NB4 (cell line): ENCODE measurements at regions not wholly inside any gene's neighbourhood (a gene's known extent, or its start where the extent isn't known, plus 50 kb on each side); places are given as distances from the start of the nearest gene placed in this dataset.

Experiments used
- POLR2A ChIP-seq: IDR thresholded peaks from 2 replicates; pipeline ENCODE4 v1.6.1; 2011; ENCODE audit warnings: mild to moderate bottlenecking; ENCODE audit not compliant: insufficient read length; ENCODE audit errors: extremely low read depth
- TF ChIP-seq, protein P1 (sequence below): IDR thresholded peaks from one replicate; pipeline ENCODE4 v1.5.1; 2012; ENCODE audit warnings: low read depth, low read length

DNA sequence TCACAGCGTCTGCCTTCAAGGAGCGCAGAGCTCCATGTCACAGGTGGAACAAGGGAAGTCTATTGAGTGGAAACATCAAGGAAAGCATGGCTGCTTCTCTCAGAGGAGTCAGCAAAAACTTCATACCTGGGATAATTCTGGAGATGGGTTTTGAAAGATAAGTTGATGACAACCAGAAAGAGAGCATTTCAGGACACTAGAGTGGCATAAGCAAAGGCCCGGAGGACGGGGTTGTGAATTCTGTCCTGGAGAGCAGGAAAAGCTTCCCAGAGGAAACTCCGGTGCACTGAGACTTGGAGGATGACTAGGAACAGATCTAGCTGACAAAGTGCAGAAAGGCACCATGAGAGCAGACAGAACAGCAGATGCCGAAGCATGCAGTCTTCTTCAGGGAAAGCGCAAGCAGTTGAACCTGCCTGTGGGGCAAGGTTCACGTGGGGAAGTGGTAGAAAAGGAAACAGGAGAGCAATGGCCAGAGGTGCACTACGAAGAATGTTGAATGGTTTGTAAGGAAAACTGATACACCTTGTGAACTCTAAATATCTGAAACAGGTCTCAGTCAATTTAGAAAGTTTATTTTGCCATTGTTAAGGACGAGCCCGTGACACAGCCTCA lies 222.9 kb downstream of the PLPP3 start:
- no peak for TF ChIP-seq POLR2A
- TF ChIP-seq, protein P1, sequence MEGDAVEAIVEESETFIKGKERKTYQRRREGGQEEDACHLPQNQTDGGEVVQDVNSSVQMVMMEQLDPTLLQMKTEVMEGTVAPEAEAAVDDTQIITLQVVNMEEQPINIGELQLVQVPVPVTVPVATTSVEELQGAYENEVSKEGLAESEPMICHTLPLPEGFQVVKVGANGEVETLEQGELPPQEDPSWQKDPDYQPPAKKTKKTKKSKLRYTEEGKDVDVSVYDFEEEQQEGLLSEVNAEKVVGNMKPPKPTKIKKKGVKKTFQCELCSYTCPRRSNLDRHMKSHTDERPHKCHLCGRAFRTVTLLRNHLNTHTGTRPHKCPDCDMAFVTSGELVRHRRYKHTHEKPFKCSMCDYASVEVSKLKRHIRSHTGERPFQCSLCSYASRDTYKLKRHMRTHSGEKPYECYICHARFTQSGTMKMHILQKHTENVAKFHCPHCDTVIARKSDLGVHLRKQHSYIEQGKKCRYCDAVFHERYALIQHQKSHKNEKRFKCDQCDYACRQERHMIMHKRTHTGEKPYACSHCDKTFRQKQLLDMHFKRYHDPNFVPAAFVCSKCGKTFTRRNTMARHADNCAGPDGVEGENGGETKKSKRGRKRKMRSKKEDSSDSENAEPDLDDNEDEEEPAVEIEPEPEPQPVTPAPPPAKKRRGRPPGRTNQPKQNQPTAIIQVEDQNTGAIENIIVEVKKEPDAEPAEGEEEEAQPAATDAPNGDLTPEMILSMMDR: no peak
